ENCODE measurements at regions not wholly inside any gene's neighbourhood (a gene's known extent, or its start where the extent isn't known, plus 50 kb on each side); places are given as distances from the start of the nearest gene placed in this dataset.

- TF ChIP-seq CTCF (IDR thresholded peaks at IDR 0.05; ENCODE audit: poor library complexity) (no peak), EZH2phosphoT487 (IDR thresholded peaks at IDR 0.05; ENCODE audit: low read depth, severe bottlenecking, unreplicated experiment) (no peak)
These were observed 699.6 kb downstream of the CDH11 start for GRCh38 chr16:64422259-64422658.
